Immature natural killer cell (primary cell): ENCODE measurements at regions not wholly inside any gene's neighbourhood (a gene's known extent, or its start where the extent isn't known, plus 50 kb on each side); places are given as distances from the start of the nearest gene placed in this dataset.

Experiments
- DNase-seq, 3 donors: peaks; one replicate each; pipeline ENCODE4 v3.0.0; 2022; ENCODE audit warnings: mixed read lengths in 1 of 3
- H3K27ac Mint-ChIP-seq, 6 donors: one replicate each; pipeline ENCODE4 v1.8.0; 2020; ENCODE audit warnings: mixed read lengths in 6 of 6, mild to moderate bottlenecking in 5 of 6, inconsistent platforms in 4 of 6, moderate library complexity in 3 of 6
- H3K27me3 Mint-ChIP-seq, 3 donors: one replicate each; pipeline ENCODE4 v1.8.0; 2020 to 2021; ENCODE audit warnings: low read depth in 3 of 3, mild to moderate bottlenecking in 3 of 3, mixed read lengths in 3 of 3, moderate library complexity in 3 of 3, inconsistent platforms in 1 of 3
- H3K36me3 Mint-ChIP-seq, 3 donors: one replicate each; pipeline ENCODE4 v1.8.0; 2020; ENCODE audit warnings: mixed read lengths in 3 of 3, inconsistent platforms in 2 of 3, mild to moderate bottlenecking in 2 of 3
- H3K4me1 Mint-ChIP-seq, 2 donors: one replicate each; pipeline ENCODE4 v1.8.0; 2020; ENCODE audit warnings: inconsistent platforms in 2 of 2, mild to moderate bottlenecking in 2 of 2, mixed read lengths in 2 of 2, moderate library complexity in 1 of 2
- H3K4me3 Mint-ChIP-seq, 5 donors: one replicate each; pipeline ENCODE4 v1.8.0; 2020; ENCODE audit warnings: mild to moderate bottlenecking in 5 of 5, mixed read lengths in 5 of 5, inconsistent platforms in 3 of 5, moderate library complexity in 3 of 5
- H3K9me3 Mint-ChIP-seq, 6 donors: one replicate each; pipeline ENCODE4 v1.8.0; 2020; ENCODE audit warnings: mild to moderate bottlenecking in 6 of 6, mixed read lengths in 6 of 6, inconsistent platforms in 4 of 6, moderate library complexity in 3 of 6

DNA sequence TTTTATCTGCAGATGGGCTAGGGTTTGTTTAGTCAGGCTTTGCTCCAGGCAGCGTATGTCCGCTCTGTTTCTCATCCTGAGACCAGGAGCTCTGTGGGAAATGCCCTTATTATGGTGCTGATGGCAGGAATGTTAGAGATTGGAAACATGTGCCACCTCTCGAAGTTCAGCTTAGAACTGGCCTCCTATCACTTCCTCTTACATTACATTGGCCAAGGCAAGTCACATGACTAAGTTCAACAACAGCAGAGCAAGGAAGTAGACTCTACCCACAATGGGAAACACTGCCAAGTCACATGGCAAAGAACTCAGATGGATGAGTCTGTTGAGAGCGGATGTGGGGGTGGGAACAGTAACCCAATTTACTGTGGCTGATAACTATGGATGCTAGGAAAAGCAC is 161.9 kb upstream of the WSCD2 start:
- no peaks in the 10 kb centered on the region for H3K36me3 Mint-ChIP-seq
- H3K4me3 Mint-ChIP-seq, result no peak overlapping the region
- no peaks in the 10 kb centered on the region for H3K9me3 Mint-ChIP-seq
- H3K27me3 Mint-ChIP-seq, result peaks cover 0 to 3% (median 3%) of the 10 kb centered on the region in 3 donors
- H3K4me1 Mint-ChIP-seq, result no peaks in the 10 kb centered on the region
- no peak for DNase-seq
- no peak overlapping the region for H3K27ac Mint-ChIP-seq

- DNase-seq, result no peak
- H3K4me1 Mint-ChIP-seq, result no peaks in the 10 kb centered on the region
- peaks cover 0 to 14% (median 9%) of the 10 kb centered on the region in 6 donors for H3K9me3 Mint-ChIP-seq
- H3K27ac Mint-ChIP-seq, result no peak overlapping the region
- no peaks in the 10 kb centered on the region for H3K36me3 Mint-ChIP-seq
- peaks cover 0 to 12% (median 7%) of the 10 kb centered on the region in 3 donors for H3K27me3 Mint-ChIP-seq
- H3K4me3 Mint-ChIP-seq, result no peak overlapping the region
Measured at GRCh38 chr12:107973950-107974349, 155.1 kb upstream of the WSCD2 start.

DNA sequence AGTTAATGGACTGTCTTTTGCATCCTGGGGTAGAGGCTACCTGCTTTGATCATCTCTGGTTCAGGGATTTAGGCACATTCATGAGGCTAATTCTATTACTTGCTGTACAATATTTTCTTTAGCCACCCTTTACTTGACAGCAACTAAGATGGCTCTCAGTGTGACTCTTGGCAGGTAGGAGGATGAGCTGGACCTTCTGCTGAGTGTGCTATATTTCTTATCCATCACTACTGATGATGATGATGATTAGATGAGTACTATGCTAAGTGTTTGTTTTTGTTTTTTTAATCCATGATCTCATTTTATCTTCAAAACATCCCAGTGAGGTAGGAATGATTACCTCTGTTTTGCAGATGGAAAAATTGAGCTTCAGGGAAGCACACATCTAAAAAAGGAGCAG is 152.8 kb upstream of the WSCD2 start:
- Mint-ChIP-seq H3K36me3 (no peaks in the 10 kb centered on the region), H3K27ac (no peak overlapping the region), H3K9me3 (peaks cover 0 to 14% (median 9%) of the 10 kb centered on the region in 6 donors), H3K4me3 (no peak overlapping the region), H3K4me1 (no peaks in the 10 kb centered on the region), H3K27me3 (peaks cover 0 to 18% (median 5%) of the 10 kb centered on the region in 3 donors)
- DNase-seq, result no peak

DNA sequence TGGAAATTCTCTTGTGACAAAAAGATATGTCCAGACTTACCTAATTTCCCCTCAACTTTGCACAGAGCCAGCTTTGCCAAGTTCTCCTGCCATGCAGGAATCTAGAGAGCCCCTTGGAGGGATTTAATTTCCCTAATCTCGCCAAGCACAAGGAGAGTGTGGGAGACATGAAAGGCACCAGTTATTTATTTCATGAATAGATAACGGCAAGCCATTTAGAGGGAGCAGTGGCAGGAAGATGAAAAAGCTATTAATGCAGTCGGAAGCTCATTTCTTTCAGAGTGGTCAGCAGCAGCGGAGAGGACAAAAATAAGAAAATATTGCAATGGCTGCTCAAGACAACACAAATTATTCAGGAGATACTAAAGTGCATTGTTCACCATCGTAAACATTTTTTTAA is 150.9 kb upstream of the WSCD2 start:
- peaks cover 0 to 14% (median 9%) of the 10 kb centered on the region in 6 donors for H3K9me3 Mint-ChIP-seq
- H3K36me3 Mint-ChIP-seq, result no peaks in the 10 kb centered on the region
- no peak overlapping the region for H3K27ac Mint-ChIP-seq
- no peak for DNase-seq
- H3K4me3 Mint-ChIP-seq, result no peak overlapping the region
- peaks cover 3 to 21% (median 5%) of the 10 kb centered on the region in 3 donors for H3K27me3 Mint-ChIP-seq
- H3K4me1 Mint-ChIP-seq, result no peaks in the 10 kb centered on the region

DNA sequence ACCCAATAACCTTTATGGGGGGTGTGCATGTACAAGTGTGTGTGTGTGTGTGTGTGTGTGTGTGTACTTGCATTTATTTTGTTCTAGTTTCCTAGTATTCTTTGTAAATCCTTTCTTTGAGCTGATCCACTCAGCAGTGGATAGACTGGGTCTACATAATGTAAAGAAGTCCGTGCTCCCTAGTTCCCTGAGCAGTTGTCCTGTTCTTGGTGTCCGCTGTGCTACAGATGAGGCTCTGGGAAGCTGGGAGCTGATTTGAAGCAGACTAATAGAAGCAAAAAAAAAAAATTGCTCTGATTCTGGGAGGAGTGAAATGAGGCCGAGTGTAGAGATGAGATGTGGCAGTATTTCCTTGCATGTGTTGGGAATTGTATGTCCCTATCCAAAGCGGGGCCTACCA is 150.4 kb upstream of the WSCD2 start:
- no peaks in the 10 kb centered on the region for H3K36me3 Mint-ChIP-seq
- peaks cover 3 to 21% (median 4%) of the 10 kb centered on the region in 3 donors for H3K27me3 Mint-ChIP-seq
- H3K4me3 Mint-ChIP-seq, result no peak overlapping the region
- H3K27ac Mint-ChIP-seq, result no peak overlapping the region
- DNase-seq, result no peak
- H3K4me1 Mint-ChIP-seq, result no peaks in the 10 kb centered on the region
- H3K9me3 Mint-ChIP-seq, result peaks cover 0 to 14% (median 9%) of the 10 kb centered on the region in 6 donors

DNA sequence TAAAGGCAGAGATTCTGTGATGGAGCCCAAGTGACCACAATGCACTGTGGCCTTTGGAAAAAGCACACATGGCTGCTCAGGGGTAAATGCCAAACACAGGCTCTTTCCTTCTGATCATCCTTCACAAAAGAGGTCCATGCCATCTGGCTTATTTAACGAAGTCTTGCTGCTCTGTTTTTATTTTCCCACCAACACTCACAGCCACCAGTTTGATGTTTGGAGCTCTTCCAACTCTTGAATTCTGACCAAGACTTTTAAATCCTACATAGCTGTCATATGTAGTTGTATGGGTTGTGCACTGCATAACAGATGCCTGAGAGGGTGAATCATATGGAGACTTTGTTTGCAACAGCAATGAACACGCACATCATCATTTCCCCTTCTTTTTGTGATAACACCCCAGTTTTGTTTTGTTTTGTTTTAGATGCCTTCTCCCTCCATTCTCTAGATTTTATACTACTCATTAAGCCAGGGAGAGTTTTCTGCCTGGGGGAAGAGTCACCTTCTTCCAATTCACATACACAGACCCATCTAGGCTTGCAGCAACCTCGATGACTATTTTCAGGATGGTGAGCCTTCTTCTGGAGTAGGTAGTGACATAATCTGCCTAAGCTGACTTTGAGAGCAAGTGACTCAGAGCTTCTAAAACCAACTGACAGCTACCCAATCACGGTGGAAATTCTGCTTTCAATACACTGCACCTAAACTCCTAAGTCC is 145.2 kb upstream of the WSCD2 start:
- no peaks in the 10 kb centered on the region for H3K9me3 Mint-ChIP-seq
- H3K27ac Mint-ChIP-seq, result no peak overlapping the region
- no peaks in the 10 kb centered on the region for H3K36me3 Mint-ChIP-seq
- no peaks in the 10 kb centered on the region for H3K4me1 Mint-ChIP-seq
- no peak overlapping the region for H3K4me3 Mint-ChIP-seq
- no peak for DNase-seq
- peaks cover 3 to 20% (median 4%) of the 10 kb centered on the region in 3 donors for H3K27me3 Mint-ChIP-seq

DNA sequence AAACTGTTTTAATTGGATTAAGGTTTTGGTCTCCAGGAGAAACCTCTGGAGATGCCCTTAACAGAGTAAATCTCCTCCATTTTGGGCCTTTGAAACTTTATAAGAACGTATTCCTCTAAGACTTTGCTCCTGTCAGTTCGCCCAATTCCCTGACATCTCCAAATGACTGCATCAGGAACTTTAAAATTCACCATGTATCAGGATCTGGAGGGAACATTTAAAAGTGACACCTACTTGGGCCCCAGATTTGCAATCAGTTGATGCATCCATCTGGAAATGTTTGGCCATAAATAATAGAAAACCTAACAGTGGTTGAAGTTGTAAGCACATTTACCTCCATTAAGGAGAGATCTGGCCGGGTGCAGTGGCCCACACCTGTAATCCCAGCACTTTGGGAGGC is 144.1 kb upstream of the WSCD2 start:
- DNase-seq, result no peak
- Mint-ChIP-seq H3K4me3 (no peak overlapping the region), H3K27ac (no peak overlapping the region), H3K27me3 (peaks cover 4 to 17% (median 4%) of the 10 kb centered on the region in 3 donors), H3K4me1 (no peaks in the 10 kb centered on the region), H3K36me3 (no peaks in the 10 kb centered on the region), H3K9me3 (no peaks in the 10 kb centered on the region)

DNA sequence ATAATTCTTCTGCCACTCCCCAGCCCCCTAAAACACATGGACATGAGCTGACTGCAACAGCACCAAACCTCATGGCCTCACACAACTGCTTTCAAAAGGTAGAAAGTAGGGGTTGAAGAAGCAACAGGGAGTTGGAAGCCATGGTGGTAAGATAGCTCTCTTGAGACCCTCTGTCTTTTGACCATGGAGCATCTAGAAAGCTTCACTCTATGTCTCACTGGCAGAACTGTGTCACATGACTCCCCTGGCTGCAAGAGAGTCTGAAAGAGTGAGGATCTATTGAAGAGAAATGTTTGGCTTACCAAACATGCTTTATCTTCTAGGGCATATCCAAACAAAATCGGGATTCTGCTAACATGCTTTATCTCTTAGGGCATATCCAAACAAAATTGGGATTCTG is 142.9 kb upstream of the WSCD2 start:
- Mint-ChIP-seq H3K4me3 (no peak overlapping the region), H3K27ac (no peak overlapping the region), H3K9me3 (no peaks in the 10 kb centered on the region), H3K36me3 (no peaks in the 10 kb centered on the region), H3K27me3 (peaks cover 4 to 20% (median 5%) of the 10 kb centered on the region in 3 donors), H3K4me1 (no peaks in the 10 kb centered on the region)
- DNase-seq, result no peak

GRCh38 chr12:107990325-107990724 is 138.8 kb upstream of the WSCD2 start:
- DNase-seq, result peak in 2 of 3 donors; percentile 5 to 29
- no peaks in the 10 kb centered on the region for H3K36me3 Mint-ChIP-seq
- no peaks in the 10 kb centered on the region for H3K9me3 Mint-ChIP-seq
- H3K4me3 Mint-ChIP-seq, result no peak overlapping the region
- no peak overlapping the region for H3K27ac Mint-ChIP-seq
- H3K4me1 Mint-ChIP-seq, result no peaks in the 10 kb centered on the region
- H3K27me3 Mint-ChIP-seq, result peaks cover 6 to 25% (median 7%) of the 10 kb centered on the region in 3 donors

DNA sequence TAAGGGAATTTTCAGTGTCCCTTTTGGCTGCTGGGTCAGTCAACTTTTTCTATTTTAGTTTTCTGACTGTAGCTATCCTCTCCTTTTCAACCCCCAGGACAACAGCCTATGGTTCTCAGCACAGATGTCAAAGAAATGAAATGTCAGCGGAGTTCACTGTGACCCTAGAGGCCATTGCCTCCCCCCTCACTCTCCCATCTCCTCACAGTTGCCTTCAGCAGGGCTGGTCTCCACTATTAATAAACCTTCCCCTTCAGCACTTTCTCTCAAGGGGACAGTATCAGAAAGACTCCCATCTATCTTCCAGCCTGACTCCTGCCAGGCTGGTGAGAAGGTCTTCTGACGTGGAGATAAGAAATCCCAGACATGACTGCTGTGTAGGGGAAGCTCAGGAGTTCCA is 137.1 kb upstream of the WSCD2 start:
- DNase-seq, result no peak
- Mint-ChIP-seq H3K27ac (no peak overlapping the region), H3K4me3 (no peak overlapping the region), H3K36me3 (no peaks in the 10 kb centered on the region), H3K9me3 (no peaks in the 10 kb centered on the region), H3K4me1 (no peaks in the 10 kb centered on the region), H3K27me3 (peaks cover 11 to 34% (median 14%) of the 10 kb centered on the region in 3 donors)

GRCh38 chr12:107992870-107993451 is 136.1 kb upstream of the WSCD2 start:
- peaks cover 12 to 35% (median 14%) of the 10 kb centered on the region in 3 donors for H3K27me3 Mint-ChIP-seq
- no peaks in the 10 kb centered on the region for H3K36me3 Mint-ChIP-seq
- H3K27ac Mint-ChIP-seq, result no peak overlapping the region
- no peak overlapping the region for H3K4me3 Mint-ChIP-seq
- DNase-seq, result no peak
- H3K9me3 Mint-ChIP-seq, result no peaks in the 10 kb centered on the region
- no peaks in the 10 kb centered on the region for H3K4me1 Mint-ChIP-seq

DNA sequence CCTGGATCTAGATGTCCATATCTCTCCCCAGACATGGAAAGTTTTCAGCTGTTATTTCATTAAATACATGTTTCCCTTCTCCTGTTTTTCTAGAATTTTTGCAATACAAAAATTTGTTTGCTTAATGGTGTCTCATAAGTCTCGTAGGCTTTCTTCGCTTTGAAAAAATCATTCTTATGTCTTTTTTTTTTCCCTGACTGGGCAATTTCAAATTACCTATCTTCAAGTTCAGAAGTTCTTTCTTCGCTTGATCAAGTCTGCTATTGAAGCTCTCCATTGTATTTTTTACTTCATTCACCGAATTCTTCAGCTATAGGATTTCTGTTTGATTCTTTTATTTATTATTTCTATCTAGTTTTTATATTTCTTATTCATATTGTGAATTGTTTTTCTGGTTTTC is 130.2 kb upstream of the WSCD2 start:
- Mint-ChIP-seq H3K27me3 (peaks cover 10 to 39% (median 26%) of the 10 kb centered on the region in 3 donors), H3K9me3 (peaks cover 0 to 13% (median 0%) of the 10 kb centered on the region in 6 donors), H3K36me3 (no peaks in the 10 kb centered on the region), H3K27ac (no peak overlapping the region), H3K4me3 (no peak overlapping the region), H3K4me1 (no peaks in the 10 kb centered on the region)
- no peak for DNase-seq

DNA sequence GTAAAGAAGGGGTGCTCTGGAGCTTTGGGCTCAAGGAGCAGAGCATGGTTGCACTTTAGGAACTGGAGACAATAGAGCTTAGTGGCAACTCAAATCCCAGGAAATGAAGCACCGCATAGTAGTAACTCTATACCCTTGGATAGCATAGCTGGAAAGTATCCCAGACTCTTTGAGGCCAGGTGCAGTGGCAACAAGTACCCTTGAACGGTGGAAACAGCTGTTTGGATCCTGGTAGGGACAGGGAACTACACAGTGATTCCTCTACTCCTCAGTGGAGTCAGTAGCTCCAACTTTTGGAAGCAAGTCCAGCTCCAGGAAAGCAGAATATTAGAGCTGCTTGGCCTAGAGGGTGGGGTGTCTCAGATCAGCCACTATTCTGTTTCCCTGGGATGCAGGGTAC is 129.0 kb upstream of the WSCD2 start:
- Mint-ChIP-seq H3K36me3 (no peaks in the 10 kb centered on the region), H3K27me3 (peaks cover 10 to 33% (median 22%) of the 10 kb centered on the region in 3 donors), H3K9me3 (peaks cover 0 to 13% (median 0%) of the 10 kb centered on the region in 6 donors), H3K4me3 (no peak overlapping the region), H3K4me1 (no peaks in the 10 kb centered on the region), H3K27ac (no peak overlapping the region)
- no peak for DNase-seq

- Mint-ChIP-seq H3K4me3 (no peak overlapping the region), H3K27ac (no peak overlapping the region), H3K36me3 (no peaks in the 10 kb centered on the region), H3K9me3 (peaks cover 0 to 3% (median 0%) of the 10 kb centered on the region in 6 donors), H3K27me3 (peaks cover under 1 to 8% (median 7%) of the 10 kb centered on the region in 3 donors), H3K4me1 (no peaks in the 10 kb centered on the region)
- no peak for DNase-seq
Measured at GRCh38 chr12:108004319-108004718, 124.8 kb upstream of the WSCD2 start.
